OCI-LY1 (cell line): ENCODE measurements at regions not wholly inside any gene's neighbourhood (a gene's known extent, or its start where the extent isn't known, plus 50 kb on each side); places are given as distances from the start of the nearest gene placed in this dataset.

ENCODE experiments used
- H2AFZ ChIP-seq: fragments of 200-600 bp; sonication (generic), shearing (Covaris generic); 2 replicates; pipeline ENCODE4 v1.6.0; 2014; ENCODE audit warnings: antibody characterized with exemption, mild to moderate bottlenecking, low read length
- H3F3A ChIP-seq: fragments of 200-600 bp; sonication (generic), shearing (Covaris generic); 2 replicates; pipeline ENCODE4 v1.6.0; 2014; ENCODE audit warnings: mild to moderate bottlenecking, antibody characterized with exemption, low read length, moderate library complexity; ENCODE audit not compliant: insufficient read depth
- H3K27ac ChIP-seq: fragments of 200-600 bp; sonication (generic); 2 replicates; pipeline ENCODE4 v1.5.1; 2014; ENCODE audit warnings: low read length, mixed run types, mild to moderate bottlenecking, low read depth; ENCODE audit not compliant: poor library complexity, severe bottlenecking
- H3K27me3 ChIP-seq: fragments of 200-600 bp; sonication (generic); 2 replicates; pipeline ENCODE4 v1.6.0; 2014; ENCODE audit warnings: antibody characterized with exemption, mild to moderate bottlenecking, low read length, moderate library complexity; ENCODE audit not compliant: insufficient read depth
- H3K36me3 ChIP-seq: fragments of 200-600 bp; sonication (generic); 2 replicates; pipeline ENCODE4 v1.6.1; 2014; ENCODE audit warnings: mild to moderate bottlenecking, antibody characterized with exemption, low read length, moderate library complexity, mixed read lengths; ENCODE audit not compliant: insufficient read depth
- H3K4me1 ChIP-seq: fragments of 200-600 bp; sonication (generic); 2 replicates; pipeline ENCODE4 v1.5.1; 2014; ENCODE audit warnings: mild to moderate bottlenecking, low read length, moderate library complexity; ENCODE audit not compliant: insufficient read depth, severe bottlenecking
- H3K4me2 ChIP-seq: fragments of 200-600 bp; sonication (generic), shearing (Covaris generic); 2 replicates; pipeline ENCODE4 v1.6.1; 2014; ENCODE audit warnings: low read length
- H3K4me3 ChIP-seq: fragments of 200-600 bp; sonication (generic); 2 replicates; pipeline ENCODE4 v1.5.1; 2014; ENCODE audit warnings: low read length, low read depth, mild to moderate bottlenecking, mixed read lengths; ENCODE audit not compliant: poor library complexity, severe bottlenecking
- H3K79me2 ChIP-seq: fragments of 200-600 bp; shearing (Covaris generic); 2 replicates; pipeline ENCODE4 v1.6.1; 2016; ENCODE audit warnings: mixed run types, low read length, mixed read lengths; ENCODE audit not compliant: insufficient read depth
- H3K9ac ChIP-seq: fragments of 200-600 bp; sonication (generic), shearing (Covaris generic); 2 replicates; pipeline ENCODE4 v1.6.1; 2014; ENCODE audit warnings: mild to moderate bottlenecking, low read length, mixed read lengths
- H3K9me2 ChIP-seq: fragments of 200-600 bp; sonication (generic), shearing (Covaris generic); 2 replicates; pipeline ENCODE4 v1.6.1; 2014; ENCODE audit warnings: low read depth, mild to moderate bottlenecking, low read length, mixed read lengths
- H3K9me3 ChIP-seq: fragments of 200-600 bp; shearing (Covaris generic); 2 replicates; pipeline ENCODE4 v1.6.1; 2014; ENCODE audit warnings: low read length, mixed read lengths
- H4K20me1 ChIP-seq: fragments of 200-600 bp; sonication (generic), shearing (Covaris generic); 2 replicates; pipeline ENCODE4 v1.6.0; 2016; ENCODE audit warnings: mild to moderate bottlenecking, low read length; ENCODE audit not compliant: insufficient read depth
- CTCF ChIP-seq: fragments of 200-600 bp; sonication (generic), shearing (Covaris generic); IDR thresholded peaks from 2 replicates; pipeline ENCODE4 v1.5.1; 2017; ENCODE audit warnings: mild to moderate bottlenecking, antibody characterized with exemption, low read length, moderate library complexity, mixed read lengths
- EZH2 ChIP-seq: fragments of 200-600 bp; sonication (generic), shearing (Covaris generic); IDR thresholded peaks from 2 replicates; pipeline ENCODE4 v1.8.0; 2017; ENCODE audit warnings: borderline replicate concordance, mixed run types, mild to moderate bottlenecking, antibody characterized with exemption, low read length, moderate library complexity, mixed read lengths

GRCh38 chr10:111725050-111725449, 458.5 kb downstream of the GPAM start:
- H3K4me3 ChIP-seq = no peak overlapping the region
- H3K9ac ChIP-seq = no peak overlapping the region
- H3K27ac ChIP-seq = no peak overlapping the region
- no peaks in the 10 kb centered on the region for H3F3A ChIP-seq
- no peaks in the 10 kb centered on the region for H3K4me1 ChIP-seq
- no peaks in the 10 kb centered on the region for H3K9me2 ChIP-seq
- H3K4me2 ChIP-seq = no peak overlapping the region
- H3K27me3 ChIP-seq = no peaks in the 10 kb centered on the region
- no peaks in the 10 kb centered on the region for H3K9me3 ChIP-seq
- no peaks in the 10 kb centered on the region for H3K36me3 ChIP-seq
- no peak overlapping the region for H2AFZ ChIP-seq
- no peaks in the 10 kb centered on the region for H4K20me1 ChIP-seq
- TF ChIP-seq EZH2 (no peak), CTCF (no peak)
- H3K79me2 ChIP-seq = no peaks in the 10 kb centered on the region

DNA sequence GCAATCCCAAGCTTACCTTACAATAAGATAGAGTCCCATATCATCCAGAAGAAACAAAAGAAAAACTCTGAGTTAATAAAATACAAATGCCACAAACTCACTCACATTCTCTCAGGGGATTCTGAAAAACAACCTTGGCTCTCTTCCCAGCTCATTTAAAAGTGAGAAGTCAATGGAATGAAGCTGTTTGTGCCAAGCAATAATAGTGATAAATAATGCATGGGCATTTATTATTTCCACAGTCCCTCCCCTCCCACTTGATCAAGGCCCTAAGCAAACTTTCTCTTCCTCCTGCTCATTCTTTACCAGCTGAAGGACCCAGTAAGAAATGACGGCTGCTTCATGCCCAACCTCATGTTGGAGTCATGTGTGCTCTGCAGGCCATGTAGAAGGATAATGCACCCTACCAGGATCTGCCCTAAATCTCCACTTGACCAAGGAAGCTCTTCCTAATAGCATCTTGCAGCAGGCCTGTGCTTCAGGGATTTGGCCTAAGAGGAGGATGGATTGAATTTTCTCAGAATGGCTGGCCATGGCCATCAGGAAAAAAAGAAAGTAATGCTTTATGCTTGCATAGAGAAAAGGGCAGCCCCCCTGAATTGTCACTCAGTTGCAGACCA, 451.3 kb downstream of the GPAM start:
- no peaks in the 10 kb centered on the region for H3K9me2 ChIP-seq
- H3K4me3 ChIP-seq = no peak overlapping the region
- H3K79me2 ChIP-seq = no peaks in the 10 kb centered on the region
- no peaks in the 10 kb centered on the region for H4K20me1 ChIP-seq
- no peak overlapping the region for H3K27ac ChIP-seq
- TF ChIP-seq CTCF (no peak), EZH2 (no peak)
- no peaks in the 10 kb centered on the region for H3K4me1 ChIP-seq
- H3K9ac ChIP-seq = no peak overlapping the region
- no peak overlapping the region for H2AFZ ChIP-seq
- H3K9me3 ChIP-seq = no peaks in the 10 kb centered on the region
- no peak overlapping the region for H3K4me2 ChIP-seq
- no peaks in the 10 kb centered on the region; the same call in 1 of the 2 replicates for H3K27me3 ChIP-seq
- no peaks in the 10 kb centered on the region for H3F3A ChIP-seq
- H3K36me3 ChIP-seq = no peaks in the 10 kb centered on the region

DNA sequence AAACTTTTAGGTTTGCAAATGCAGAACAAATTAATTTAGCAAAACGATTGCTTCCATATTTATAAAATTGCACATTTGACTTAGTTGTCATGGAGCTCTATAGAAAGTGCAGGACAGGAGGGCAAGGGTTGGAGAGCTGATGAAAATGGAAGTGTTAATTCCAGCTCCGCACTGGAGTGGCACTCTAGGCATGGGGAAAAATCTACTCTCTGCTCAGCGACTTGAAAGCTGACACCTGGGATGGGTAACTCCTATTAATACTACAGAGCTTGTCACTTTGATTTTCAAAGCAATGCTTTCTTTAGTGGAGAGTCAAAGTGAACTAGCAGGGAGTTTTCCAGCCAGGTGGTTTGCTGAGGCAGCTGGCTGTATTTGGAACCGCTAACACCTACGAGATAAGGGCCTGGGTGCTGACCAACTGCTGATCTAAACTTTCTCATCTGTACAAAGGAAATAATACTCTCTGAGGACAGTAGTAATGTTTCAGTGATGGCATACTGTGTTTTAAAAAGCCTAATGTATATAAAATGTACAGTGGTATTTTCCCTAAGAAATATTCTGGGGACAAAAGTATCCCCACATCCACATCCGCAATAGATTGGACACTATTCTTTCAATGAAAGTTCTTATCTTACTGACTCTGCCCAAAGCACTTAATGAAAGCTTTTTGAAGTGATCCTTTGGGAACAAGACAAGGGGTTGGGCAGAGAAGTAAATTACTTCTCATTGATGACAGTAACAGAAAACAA, 444.3 kb downstream of the GPAM start:
- no peaks in the 10 kb centered on the region for H3K9me3 ChIP-seq

More for the DNA sequence above, 444.3 kb downstream of the GPAM start:
- no peak overlapping the region for H3K9ac ChIP-seq
- H3K4me2 ChIP-seq = no peak overlapping the region
- no peaks in the 10 kb centered on the region for H3K9me2 ChIP-seq
- no peaks in the 10 kb centered on the region for H3K36me3 ChIP-seq
- H4K20me1 ChIP-seq = no peaks in the 10 kb centered on the region
- H3K4me1 ChIP-seq = no peaks in the 10 kb centered on the region
- no peaks in the 10 kb centered on the region for H3F3A ChIP-seq
- no peak overlapping the region for H3K27ac ChIP-seq
- no peaks in the 10 kb centered on the region for H3K79me2 ChIP-seq
- no peaks in the 10 kb centered on the region for H3K27me3 ChIP-seq
- no peak overlapping the region for H2AFZ ChIP-seq
- TF ChIP-seq EZH2 (no peak), CTCF (no peak)
- no peak overlapping the region for H3K4me3 ChIP-seq
